NT2/D1 (cell line): ENCODE measurements at regions not wholly inside any gene's neighbourhood (a gene's known extent, or its start where the extent isn't known, plus 50 kb on each side); places are given as distances from the start of the nearest gene placed in this dataset.

Source experiments
- YY1 ChIP-seq: IDR thresholded peaks from 2 replicates; pipeline ENCODE4 v1.6.1; 2011; ENCODE audit not compliant: insufficient read length, insufficient read depth
- ZNF274 ChIP-seq: IDR thresholded peaks from 2 replicates; pipeline ENCODE4 v1.6.1; 2011; ENCODE audit warnings: mild to moderate bottlenecking, low read depth, low read length

DNA sequence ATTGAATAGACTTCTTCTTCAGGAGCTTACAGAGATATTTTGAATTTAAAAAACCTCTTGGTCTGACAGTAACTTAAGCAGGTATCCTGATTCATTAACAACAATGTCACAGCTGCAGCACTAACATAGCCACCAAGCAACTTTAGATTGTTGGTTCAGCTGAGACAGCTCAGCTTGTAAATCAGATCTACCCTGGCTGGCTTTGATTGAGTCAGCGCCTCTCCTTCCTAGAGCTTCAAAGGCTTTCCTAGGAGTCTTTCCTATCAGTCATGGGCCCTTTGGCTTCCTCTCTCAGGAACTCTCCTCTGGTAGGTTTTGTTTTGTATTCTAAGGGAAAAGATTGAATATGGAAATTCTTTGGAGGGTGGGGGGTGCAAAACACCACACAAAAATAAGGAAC lies 70.7 kb upstream of the STEAP4 start:
- TF ChIP-seq YY1 (no peak), ZNF274 (no peak)
